Skeletal muscle satellite cell (primary cell): ENCODE measurements at regions not wholly inside any gene's neighbourhood (a gene's known extent, or its start where the extent isn't known, plus 50 kb on each side); places are given as distances from the start of the nearest gene placed in this dataset.

Experiments
- H3K27me3 ChIP-seq: 2 replicates; pipeline ENCODE4 v1.7.0; 2013; ENCODE audit warnings: low read length; ENCODE audit not compliant: control insufficient read depth, insufficient read depth
- H3K36me3 ChIP-seq: 2 replicates; pipeline ENCODE4 v1.7.0; 2013; ENCODE audit warnings: mild to moderate bottlenecking, control low read depth, low read length; ENCODE audit not compliant: insufficient read depth
- H3K4me1 ChIP-seq: 2 replicates; pipeline ENCODE4 v1.7.0; 2013; ENCODE audit warnings: low read length; ENCODE audit not compliant: control insufficient read depth, insufficient read depth
- H3K4me2 ChIP-seq: 2 replicates; pipeline ENCODE4 v1.7.0; 2013; ENCODE audit warnings: mild to moderate bottlenecking, low read length
- H3K4me3 ChIP-seq: 2 replicates; pipeline ENCODE4 v1.7.0; 2013; ENCODE audit warnings: low read length
- H3K9ac ChIP-seq: 2 replicates; pipeline ENCODE4 v1.7.0; 2013; ENCODE audit warnings: mild to moderate bottlenecking, low read depth, low read length, moderate library complexity
- H3K9me3 ChIP-seq: replicated peaks from 2 replicates; pipeline ENCODE4 v1.7.0; 2013; ENCODE audit warnings: mild to moderate bottlenecking, control low read depth, low read length

GRCh38 chr4:54496412-54496811 is 161.3 kb upstream of the KIT start:
- no peaks in the 10 kb centered on the region for H3K9me3 ChIP-seq
- H3K4me1 ChIP-seq: peaks cover 22% of the 10 kb centered on the region
- H3K9ac ChIP-seq: no peak overlapping the region
- no peaks in the 10 kb centered on the region for H3K27me3 ChIP-seq
- H3K36me3 ChIP-seq: no peaks in the 10 kb centered on the region
- no peak overlapping the region for H3K4me3 ChIP-seq
- no peak overlapping the region for H3K4me2 ChIP-seq

GRCh38 chr4:54497947-54498346 is 159.8 kb upstream of the KIT start:
- H3K9ac ChIP-seq: no peak overlapping the region
- no peak overlapping the region for H3K4me2 ChIP-seq
- no peaks in the 10 kb centered on the region for H3K36me3 ChIP-seq
- H3K9me3 ChIP-seq: no peaks in the 10 kb centered on the region
- H3K4me1 ChIP-seq: peaks cover 22% of the 10 kb centered on the region
- H3K27me3 ChIP-seq: no peaks in the 10 kb centered on the region
- no peak overlapping the region for H3K4me3 ChIP-seq

- peak overlapping the region; percentile 58 for H3K9ac ChIP-seq
- no peaks in the 10 kb centered on the region for H3K27me3 ChIP-seq
- no peaks in the 10 kb centered on the region for H3K9me3 ChIP-seq
- peaks cover 22% of the 10 kb centered on the region for H3K4me1 ChIP-seq
- no peaks in the 10 kb centered on the region for H3K36me3 ChIP-seq
- peak overlapping the region; percentile 39 for H3K4me2 ChIP-seq
- H3K4me3 ChIP-seq: no peak overlapping the region
Observed at GRCh38 chr4:54498661-54499111, 159.1 kb upstream of the KIT start.

- peak overlapping the region; percentile 58 for H3K9ac ChIP-seq
- H3K27me3 ChIP-seq: no peaks in the 10 kb centered on the region
- peaks cover 22% of the 10 kb centered on the region for H3K4me1 ChIP-seq
- no peaks in the 10 kb centered on the region for H3K36me3 ChIP-seq
- peak overlapping the region; percentile 18 for H3K4me3 ChIP-seq
- H3K9me3 ChIP-seq: no peaks in the 10 kb centered on the region
- peak overlapping the region; percentile 39 for H3K4me2 ChIP-seq
Observed at GRCh38 chr4:54499308-54500074, 158.3 kb upstream of the KIT start.

DNA sequence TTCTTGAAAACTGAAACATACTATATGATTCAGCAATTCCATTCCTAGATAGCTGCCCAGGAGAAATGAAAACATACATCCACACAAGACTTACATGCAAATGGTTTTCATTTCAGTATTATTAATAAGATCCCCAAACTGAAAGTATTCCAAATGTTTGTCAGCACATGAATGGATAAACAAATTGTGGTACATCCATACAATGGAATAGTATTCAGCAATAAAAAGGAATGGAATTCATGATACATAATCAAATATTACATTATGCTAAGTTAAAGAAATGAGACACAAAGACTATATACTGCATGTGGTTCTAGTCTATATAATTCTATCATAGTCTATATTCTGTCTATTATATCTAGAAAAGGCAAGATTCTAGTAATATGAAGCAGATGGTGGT is 152.4 kb upstream of the KIT start:
- Histone ChIP-seq H3K4me3 (no peak overlapping the region), H3K4me2 (no peak overlapping the region), H3K9me3 (no peaks in the 10 kb centered on the region), H3K4me1 (no peaks in the 10 kb centered on the region), H3K36me3 (no peaks in the 10 kb centered on the region), H3K9ac (no peak overlapping the region), H3K27me3 (no peaks in the 10 kb centered on the region)

DNA sequence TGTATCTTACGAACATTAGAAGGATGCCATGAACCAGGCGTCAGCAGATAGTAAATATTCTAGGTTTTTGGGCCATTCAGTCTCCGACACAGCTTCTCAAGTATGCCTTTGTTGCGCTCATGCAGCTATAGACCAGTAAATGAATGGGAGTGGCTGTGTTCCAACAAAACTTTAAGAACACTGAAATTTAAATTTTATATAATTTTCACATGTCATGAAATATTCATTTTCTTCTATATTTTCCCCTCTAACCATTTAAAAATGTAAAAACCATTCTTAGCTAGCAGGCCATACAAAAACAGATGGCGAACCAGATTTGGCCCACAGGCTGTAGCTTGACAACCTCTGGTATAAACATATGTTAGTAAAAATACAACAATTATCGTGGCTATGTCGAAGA is 151.8 kb upstream of the KIT start:
- H3K4me1 ChIP-seq: no peaks in the 10 kb centered on the region
- no peak overlapping the region for H3K9ac ChIP-seq
- no peaks in the 10 kb centered on the region for H3K27me3 ChIP-seq
- no peaks in the 10 kb centered on the region for H3K9me3 ChIP-seq
- no peak overlapping the region for H3K4me3 ChIP-seq
- no peaks in the 10 kb centered on the region for H3K36me3 ChIP-seq
- H3K4me2 ChIP-seq: no peak overlapping the region

- Histone ChIP-seq H3K4me3 (no peak overlapping the region), H3K4me2 (no peak overlapping the region), H3K36me3 (no peaks in the 10 kb centered on the region), H3K9ac (no peak overlapping the region), H3K4me1 (peaks cover 12% of the 10 kb centered on the region), H3K27me3 (no peaks in the 10 kb centered on the region), H3K9me3 (no peaks in the 10 kb centered on the region)
Observed at GRCh38 chr4:54509057-54509456, 148.7 kb upstream of the KIT start.

GRCh38 chr4:54513204-54513603 is 144.6 kb upstream of the KIT start:
- H3K27me3 ChIP-seq: no peaks in the 10 kb centered on the region
- no peaks in the 10 kb centered on the region for H3K36me3 ChIP-seq
- H3K4me3 ChIP-seq: no peak overlapping the region
- peak overlapping the region; percentile 12 for H3K9ac ChIP-seq
- H3K9me3 ChIP-seq: no peaks in the 10 kb centered on the region
- H3K4me2 ChIP-seq: no peak overlapping the region
- H3K4me1 ChIP-seq: peaks cover 12% of the 10 kb centered on the region

DNA sequence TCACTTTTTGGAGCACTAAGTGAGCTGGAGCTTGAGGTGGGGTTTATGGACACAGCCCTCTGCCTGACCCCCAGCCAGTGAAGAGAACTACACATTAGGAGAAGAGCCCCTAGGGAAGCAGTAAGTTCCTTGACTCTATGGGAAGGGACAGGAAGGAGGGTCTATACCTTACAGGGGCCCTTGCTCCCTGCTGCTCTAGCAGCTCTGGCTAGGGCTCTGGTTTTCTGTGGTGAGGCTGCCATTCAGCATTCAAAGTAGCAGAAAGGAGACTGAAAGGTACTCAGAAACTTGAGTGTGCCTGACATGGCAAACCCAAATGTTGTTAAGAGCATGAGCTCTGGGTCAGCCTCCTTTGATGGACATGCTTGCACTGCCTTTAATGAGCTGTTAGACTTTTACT is 144.0 kb upstream of the KIT start:
- H3K4me2 ChIP-seq: no peak overlapping the region
- peaks cover 12% of the 10 kb centered on the region for H3K4me1 ChIP-seq
- H3K36me3 ChIP-seq: no peaks in the 10 kb centered on the region
- no peaks in the 10 kb centered on the region for H3K27me3 ChIP-seq
- no peaks in the 10 kb centered on the region for H3K9me3 ChIP-seq
- no peak overlapping the region for H3K4me3 ChIP-seq
- H3K9ac ChIP-seq: no peak overlapping the region

- Histone ChIP-seq H3K9ac (no peak overlapping the region), H3K27me3 (no peaks in the 10 kb centered on the region), H3K9me3 (no peaks in the 10 kb centered on the region), H3K4me3 (no peak overlapping the region), H3K4me1 (peaks cover 12% of the 10 kb centered on the region), H3K4me2 (no peak overlapping the region), H3K36me3 (no peaks in the 10 kb centered on the region)
Observed at GRCh38 chr4:54516556-54517215, 141.1 kb upstream of the KIT start.

DNA sequence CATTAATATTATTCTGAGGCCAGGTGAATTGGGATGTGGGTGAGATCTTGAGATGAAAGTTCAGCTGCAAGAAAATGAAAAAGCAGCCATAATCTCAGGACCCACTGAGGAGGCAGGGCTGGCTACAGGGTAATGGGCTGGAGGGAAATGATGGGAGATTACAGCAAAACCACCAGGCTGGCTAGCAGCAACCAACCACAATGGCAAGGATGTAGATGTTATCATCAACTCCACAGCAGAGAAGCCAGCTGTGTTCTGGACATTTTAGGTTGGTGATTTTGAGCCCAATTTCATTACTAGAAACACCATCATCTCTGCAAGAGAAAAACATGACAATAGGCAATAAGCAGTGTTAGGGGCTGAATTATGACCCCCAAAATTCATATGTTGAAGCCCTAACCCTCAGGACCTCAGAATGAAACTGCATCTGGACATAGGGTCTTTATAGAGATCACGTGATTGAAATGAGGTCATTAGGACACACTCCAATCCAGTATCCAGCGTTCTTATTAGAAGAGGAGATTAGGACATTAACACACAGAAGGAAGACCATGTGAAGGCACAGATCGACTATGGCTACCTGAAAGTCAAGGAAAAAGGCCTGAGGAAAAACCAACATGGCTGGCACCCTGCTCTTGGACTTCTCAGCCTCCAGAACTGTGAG is 139.8 kb upstream of the KIT start:
- H3K27me3 ChIP-seq: no peaks in the 10 kb centered on the region
- peaks cover 9% of the 10 kb centered on the region for H3K4me1 ChIP-seq
- no peaks in the 10 kb centered on the region for H3K9me3 ChIP-seq
- H3K9ac ChIP-seq: no peak overlapping the region
- H3K4me3 ChIP-seq: no peak overlapping the region
- H3K36me3 ChIP-seq: no peaks in the 10 kb centered on the region
- H3K4me2 ChIP-seq: no peak overlapping the region
